ENCODE measurements at regions not wholly inside any gene's neighbourhood (a gene's known extent, or its start where the extent isn't known, plus 50 kb on each side); places are given as distances from the start of the nearest gene placed in this dataset.

- TF ChIP-seq CTCF (IDR thresholded peaks at IDR 0.05), result no peak
- TF ChIP-seq POLR2A (IDR thresholded peaks at IDR 0.05), result no peak
Measured at GRCh38 chr10:20489961-20490360, 407.1 kb downstream of the NEBL start.
